ENCODE measurements at regions not wholly inside any gene's neighbourhood (a gene's known extent, or its start where the extent isn't known, plus 50 kb on each side); places are given as distances from the start of the nearest gene placed in this dataset.

- TF ChIP-seq CTCF (IDR thresholded peaks at IDR 0.05) (peak in 2 of 4 experiments; percentile 8 to 13), POLR2AphosphoS5 (IDR thresholded peaks at IDR 0.05) (no peak)
Measured at GRCh38 chr7:67794544-67794943, 797.9 kb downstream of the TYW1 start.

Data from gastroesophageal sphincter (tissue), 3 donors.